ENCODE measurements at regions not wholly inside any gene's neighbourhood (a gene's known extent, or its start where the extent isn't known, plus 50 kb on each side); places are given as distances from the start of the nearest gene placed in this dataset.
"Not testable (repeated sequence)": the region's sequence is repeated elsewhere in the genome, so short reads cannot be mapped to it uniquely, and the experiment has no call there.

- not testable (repeated sequence) for DNase-seq
Observed at GRCh38 chr2:87687550-87688270, 60.2 kb upstream of the PLGLB2 start.

- DNase-seq, result not testable (repeated sequence)
Observed at GRCh38 chr2:87691899-87692592, 55.8 kb upstream of the PLGLB2 start.

- not testable (repeated sequence) for DNase-seq
Observed at GRCh38 chr2:87692914-87693313, 55.0 kb upstream of the PLGLB2 start.

GRCh38 chr2:87693882-87694281 is 54.0 kb upstream of the PLGLB2 start:
- DNase-seq, result not testable (repeated sequence)

- not testable (repeated sequence) for DNase-seq
Observed at GRCh38 chr2:87695596-87696323, 52.1 kb upstream of the PLGLB2 start.

All from fibroblast of skin of scalp (primary cell).